Lower leg skin (tissue), 4 donors: ENCODE measurements at regions not wholly inside any gene's neighbourhood (a gene's known extent, or its start where the extent isn't known, plus 50 kb on each side); places are given as distances from the start of the nearest gene placed in this dataset.

ENCODE experiments used
- DNase-seq, 2 donors: peaks; one replicate each; pipeline ENCODE4 v3.0.0-alpha.2; 2019; ENCODE audit warnings: low spot score in 2 of 2
- H3K4me3 ChIP-seq: fragments of 200-600 bp; sonication (generic); 2 replicates; pipeline ENCODE4 v1.5.1; 2017; ENCODE audit warnings: mild to moderate bottlenecking, low read depth; ENCODE audit not compliant: poor library complexity, severe bottlenecking
- CTCF ChIP-seq, 3 donors: fragments of 450-650 bp; IDR thresholded peaks; one replicate each; pipeline ENCODE4 v1.5.1; 2016; ENCODE audit warnings: antibody characterized with exemption in 3 of 3, mild to moderate bottlenecking in 3 of 3, moderate library complexity in 2 of 3
- POLR2A ChIP-seq, 2 donors: fragments of 450-650 bp; IDR thresholded peaks; one replicate each; pipeline ENCODE4 v1.6.1; 2016 to 2017; ENCODE audit warnings: antibody characterized with exemption in 2 of 2, mild to moderate bottlenecking in 1 of 2, moderate library complexity in 1 of 2
- WGBS, 2 donors: methylation state at CpG; one replicate each; pipeline ENCODE4 v1.1.5; 2018; 5-methylcytosine and 5-hydroxymethylcytosine counted together
- intact Hi-C: fragments of 100-400 bp; cut with DNase I; formaldehyde crosslinking; loops from one replicate; pipeline ENCODE4 v1.15.0; 2023; ENCODE audit warnings: low total_unique reads

- intact Hi-C loops, result no loop called here
- DNase-seq, result no peak
- 74 to 78% methylated on average over 2 of the region's 2 CpGs for WGBS, 2 donors
- no peak overlapping the region for H3K4me3 ChIP-seq
- no peak for TF ChIP-seq POLR2A (IDR thresholded peaks at IDR 0.05)
- TF ChIP-seq CTCF (IDR thresholded peaks at IDR 0.05), result no peak
These were observed 89.1 kb upstream of the ISX start for GRCh38 chr22:34976886-34977285.

- no peak for DNase-seq
- WGBS, 2 donors, result 15 to 35% methylated on average over 1 of the region's 1 CpG
- intact Hi-C loops, result no loop called here
- TF ChIP-seq POLR2A (IDR thresholded peaks at IDR 0.05), result no peak
- no peak for TF ChIP-seq CTCF (IDR thresholded peaks at IDR 0.05)
- H3K4me3 ChIP-seq, result no peak overlapping the region
These were observed 79.4 kb upstream of the ISX start for GRCh38 chr22:34986523-34986922.

GRCh38 chr22:34992672-34993071 lies 73.3 kb upstream of the ISX start:
- intact Hi-C loops, result no loop called here
- WGBS, 2 donors, result 39 to 44% methylated on average over 5 of the region's 5 CpGs
- TF ChIP-seq POLR2A (IDR thresholded peaks at IDR 0.05), result no peak
- TF ChIP-seq CTCF (IDR thresholded peaks at IDR 0.05), result no peak
- no peak for DNase-seq
- no peak overlapping the region for H3K4me3 ChIP-seq

GRCh38 chr22:34993548-34993947 lies 72.4 kb upstream of the ISX start:
- WGBS, 2 donors, result 72 to 73% methylated on average over 3 of the region's 3 CpGs
- no peak for TF ChIP-seq POLR2A (IDR thresholded peaks at IDR 0.05)
- no peak for TF ChIP-seq CTCF (IDR thresholded peaks at IDR 0.05)
- no peak for DNase-seq
- H3K4me3 ChIP-seq, result no peak overlapping the region
- intact Hi-C loops, result no loop called here

- 70 to 72% methylated on average over 9 of the region's 9 CpGs for WGBS, 2 donors
- TF ChIP-seq CTCF (IDR thresholded peaks at IDR 0.05), result no peak
- no peak for TF ChIP-seq POLR2A (IDR thresholded peaks at IDR 0.05)
- no peak overlapping the region for H3K4me3 ChIP-seq
- DNase-seq, result no peak
- intact Hi-C loops, result no loop called here
These were observed 68.2 kb upstream of the ISX start for GRCh38 chr22:34997633-34998299.

- no peak overlapping the region for H3K4me3 ChIP-seq
- intact Hi-C loops, result no loop called here
- TF ChIP-seq POLR2A (IDR thresholded peaks at IDR 0.05) (no peak), CTCF (IDR thresholded peaks at IDR 0.05) (no peak)
- no peak for DNase-seq
- WGBS, 2 donors, result 79 to 89% methylated on average over 3 of the region's 3 CpGs
These were observed 67.0 kb upstream of the ISX start for GRCh38 chr22:34998921-34999320.
